HFFc6 (cell line): ENCODE measurements at regions not wholly inside any gene's neighbourhood (a gene's known extent, or its start where the extent isn't known, plus 50 kb on each side); places are given as distances from the start of the nearest gene placed in this dataset.

Source experiments
- DNase-seq: peaks from one replicate; pipeline ENCODE4 v3.0.0-alpha.2; 2018
- H3K27ac Mint-ChIP-seq: 2 replicates; pipeline ENCODE4 v1.8.0; 2020; ENCODE audit warnings: mild to moderate bottlenecking, mixed read lengths
- H3K27me3 Mint-ChIP-seq: 2 replicates; pipeline ENCODE4 v1.8.0; 2021; ENCODE audit warnings: mild to moderate bottlenecking, moderate library complexity, mixed read lengths; ENCODE audit not compliant: insufficient read depth
- H3K36me3 Mint-ChIP-seq: 2 replicates; pipeline ENCODE4 v1.8.0; 2021; ENCODE audit warnings: low read depth, mixed read lengths
- H3K4me1 Mint-ChIP-seq: 2 replicates; pipeline ENCODE4 v1.8.0; 2020; ENCODE audit warnings: low read depth, mixed read lengths
- H3K4me3 Mint-ChIP-seq: 2 replicates; pipeline ENCODE4 v1.8.0; 2020; ENCODE audit warnings: mild to moderate bottlenecking, moderate library complexity, mixed read lengths
- H3K9me3 Mint-ChIP-seq: 2 replicates; pipeline ENCODE4 v1.8.0; 2020; ENCODE audit warnings: mild to moderate bottlenecking, mixed read lengths
- CTCF ChIP-seq: fragments of 200-600 bp; sonication (generic); IDR thresholded peaks from 2 replicates; pipeline ENCODE4 v1.5.0; 2021; ENCODE audit warnings: antibody characterized with exemption, mild to moderate bottlenecking

GRCh38 chr9:90097237-90097636, 492.4 kb downstream of the GADD45G start:
- H3K4me3 Mint-ChIP-seq = no peak overlapping the region
- DNase-seq = no peak
- H3K36me3 Mint-ChIP-seq = no peaks in the 10 kb centered on the region
- no peak for TF ChIP-seq CTCF
- no peaks in the 10 kb centered on the region for H3K27me3 Mint-ChIP-seq
- H3K27ac Mint-ChIP-seq = no peak overlapping the region
- peaks cover 27% of the 10 kb centered on the region for H3K9me3 Mint-ChIP-seq
- no peaks in the 10 kb centered on the region for H3K4me1 Mint-ChIP-seq

GRCh38 chr9:90098408-90098807, 493.6 kb downstream of the GADD45G start:
- H3K9me3 Mint-ChIP-seq = peaks cover 17% of the 10 kb centered on the region
- no peak for DNase-seq
- no peaks in the 10 kb centered on the region for H3K27me3 Mint-ChIP-seq
- H3K36me3 Mint-ChIP-seq = no peaks in the 10 kb centered on the region
- no peak overlapping the region for H3K27ac Mint-ChIP-seq
- TF ChIP-seq CTCF = no peak
- H3K4me1 Mint-ChIP-seq = no peaks in the 10 kb centered on the region
- H3K4me3 Mint-ChIP-seq = no peak overlapping the region

- Mint-ChIP-seq H3K36me3 (no peaks in the 10 kb centered on the region), H3K27me3 (no peaks in the 10 kb centered on the region), H3K9me3 (peaks cover 18% of the 10 kb centered on the region), H3K4me1 (no peaks in the 10 kb centered on the region), H3K27ac (no peak overlapping the region), H3K4me3 (no peak overlapping the region)
- DNase-seq = no peak
- TF ChIP-seq CTCF = no peak
Measured at GRCh38 chr9:90099262-90099963, 494.6 kb downstream of the GADD45G start.

- Mint-ChIP-seq H3K4me3 (no peak overlapping the region), H3K27ac (no peak overlapping the region), H3K27me3 (no peaks in the 10 kb centered on the region), H3K9me3 (peaks cover 20% of the 10 kb centered on the region), H3K4me1 (no peaks in the 10 kb centered on the region), H3K36me3 (no peaks in the 10 kb centered on the region)
- DNase-seq = no peak
- no peak for TF ChIP-seq CTCF
Measured at GRCh38 chr9:90100014-90100413, 495.2 kb downstream of the GADD45G start.

GRCh38 chr9:90102292-90102901, 497.6 kb downstream of the GADD45G start:
- Mint-ChIP-seq H3K27me3 (no peaks in the 10 kb centered on the region), H3K4me3 (no peak overlapping the region), H3K9me3 (peaks cover 26% of the 10 kb centered on the region), H3K36me3 (no peaks in the 10 kb centered on the region), H3K27ac (no peak overlapping the region), H3K4me1 (no peaks in the 10 kb centered on the region)
- TF ChIP-seq CTCF = peak; percentile 18; the same call in 1 of the 2 replicates
- no peak for DNase-seq
